ENCODE measurements at regions not wholly inside any gene's neighbourhood (a gene's known extent, or its start where the extent isn't known, plus 50 kb on each side); places are given as distances from the start of the nearest gene placed in this dataset.

GRCh38 chr6:167471548-167471930 lies 146.7 kb downstream of the TTLL2 start:
- TF ChIP-seq POLR2A (IDR thresholded peaks at IDR 0.05; ENCODE audit: low read length), result no peak
- TF ChIP-seq CHD2 (IDR thresholded peaks at IDR 0.05; ENCODE audit: low read length, partially characterized antibody), result no peak
- TF ChIP-seq RAD21 (conservative IDR thresholded peaks at IDR 0.05 in 1 of 2, IDR thresholded peaks at IDR 0.05 in 1 of 2), result no peak
- TF ChIP-seq CTCF (IDR thresholded peaks at IDR 0.05), result no peak
- TF ChIP-seq SMC3 (IDR thresholded peaks at IDR 0.05), result no peak
- no peak for TF ChIP-seq EP300 (IDR thresholded peaks at IDR 0.05)
- TF ChIP-seq ELK1 (IDR thresholded peaks at IDR 0.05; ENCODE audit: low read depth, low read length), result no peak
- no peak for TF ChIP-seq TP53 (CRISPR knock-in tag; IDR thresholded peaks at IDR 0.05)
- no peak for TF ChIP-seq CEBPB (IDR thresholded peaks at IDR 0.05)
- TF ChIP-seq KDM1A (IDR thresholded peaks at IDR 0.05; ENCODE audit: low read depth), result no peak
- no peak for TF ChIP-seq ZFP36 (IDR thresholded peaks at IDR 0.05; ENCODE audit: borderline replicate concordance, partially characterized antibody)
- no peak for TF ChIP-seq ZNF302 (CRISPR knock-in tag; IDR thresholded peaks at IDR 0.05)
- TF ChIP-seq MAZ (IDR thresholded peaks at IDR 0.05; ENCODE audit: borderline replicate concordance, low read depth, low read length), result no peak
- TF ChIP-seq CBX2 (IDR thresholded peaks at IDR 0.05; ENCODE audit: borderline replicate concordance, low read depth), result no peak

Data from A549 (cell line).